ENCODE measurements at regions not wholly inside any gene's neighbourhood (a gene's known extent, or its start where the extent isn't known, plus 50 kb on each side); places are given as distances from the start of the nearest gene placed in this dataset.

DNA sequence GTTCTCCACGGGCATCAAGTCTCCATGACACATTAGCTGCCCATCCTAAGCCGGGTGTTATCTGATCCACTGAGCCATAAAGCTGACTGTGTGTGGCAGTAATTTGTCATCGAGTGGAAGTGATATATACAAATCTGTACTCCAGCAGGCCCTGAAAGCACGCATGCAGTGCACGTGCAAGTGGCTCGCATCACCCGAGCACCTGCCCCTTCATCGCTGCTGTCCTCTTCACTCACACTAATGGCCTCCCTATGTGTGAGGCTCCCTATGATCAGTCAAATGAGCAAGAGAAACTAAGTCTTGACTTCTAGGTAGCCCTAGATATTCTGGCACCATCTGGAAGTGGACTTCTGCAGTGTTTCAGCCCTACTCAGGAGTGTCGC lies 248.6 kb downstream of the MATN1 start:
- in situ Hi-C loops (cut with MboI; ENCODE audit: low sequenced_read_pairs in 4 of 4): no loop called here

GRCh38 chr1:30473922-30474817 lies 249.2 kb downstream of the MATN1 start:
- DNase-seq (no peak), ATAC-seq (no peak)
- no peak overlapping the region for H3K4me3 ChIP-seq
- H3K4me1 ChIP-seq: no peaks in the 10 kb centered on the region
- H3K36me3 ChIP-seq: no peaks in the 10 kb centered on the region
- TF ChIP-seq POLR2A (IDR thresholded peaks at IDR 0.05): no peak
- TF ChIP-seq, protein P1, sequence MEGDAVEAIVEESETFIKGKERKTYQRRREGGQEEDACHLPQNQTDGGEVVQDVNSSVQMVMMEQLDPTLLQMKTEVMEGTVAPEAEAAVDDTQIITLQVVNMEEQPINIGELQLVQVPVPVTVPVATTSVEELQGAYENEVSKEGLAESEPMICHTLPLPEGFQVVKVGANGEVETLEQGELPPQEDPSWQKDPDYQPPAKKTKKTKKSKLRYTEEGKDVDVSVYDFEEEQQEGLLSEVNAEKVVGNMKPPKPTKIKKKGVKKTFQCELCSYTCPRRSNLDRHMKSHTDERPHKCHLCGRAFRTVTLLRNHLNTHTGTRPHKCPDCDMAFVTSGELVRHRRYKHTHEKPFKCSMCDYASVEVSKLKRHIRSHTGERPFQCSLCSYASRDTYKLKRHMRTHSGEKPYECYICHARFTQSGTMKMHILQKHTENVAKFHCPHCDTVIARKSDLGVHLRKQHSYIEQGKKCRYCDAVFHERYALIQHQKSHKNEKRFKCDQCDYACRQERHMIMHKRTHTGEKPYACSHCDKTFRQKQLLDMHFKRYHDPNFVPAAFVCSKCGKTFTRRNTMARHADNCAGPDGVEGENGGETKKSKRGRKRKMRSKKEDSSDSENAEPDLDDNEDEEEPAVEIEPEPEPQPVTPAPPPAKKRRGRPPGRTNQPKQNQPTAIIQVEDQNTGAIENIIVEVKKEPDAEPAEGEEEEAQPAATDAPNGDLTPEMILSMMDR (IDR thresholded peaks at IDR 0.05 in 4 of 5, conservative IDR thresholded peaks at IDR 0.05 in 1 of 5): no peak
- no peaks in the 10 kb centered on the region for H3K9me3 ChIP-seq
- in situ Hi-C loops (cut with MboI; ENCODE audit: low sequenced_read_pairs in 4 of 4): no loop called here
- no peak overlapping the region for H3K27ac ChIP-seq
- H3K27me3 ChIP-seq: no peaks in the 10 kb centered on the region
- intact Hi-C loops (cut with DNase I; ENCODE audit: low total_unique reads): no loop called here

More for the DNA sequence above, 248.6 kb downstream of the MATN1 start:
- Histone ChIP-seq H3K9me3 (no peaks in the 10 kb centered on the region), H3K36me3 (no peaks in the 10 kb centered on the region), H3K27me3 (no peaks in the 10 kb centered on the region), H3K27ac (no peak overlapping the region), H3K4me1 (no peaks in the 10 kb centered on the region), H3K4me3 (no peak overlapping the region)
- no peak for ATAC-seq
- TF ChIP-seq, protein P1 (IDR thresholded peaks at IDR 0.05 in 4 of 5, conservative IDR thresholded peaks at IDR 0.05 in 1 of 5): no peak
- TF ChIP-seq POLR2A (IDR thresholded peaks at IDR 0.05): no peak
- intact Hi-C loops (cut with DNase I; ENCODE audit: low total_unique reads): no loop called here
- DNase-seq: no peak

DNA sequence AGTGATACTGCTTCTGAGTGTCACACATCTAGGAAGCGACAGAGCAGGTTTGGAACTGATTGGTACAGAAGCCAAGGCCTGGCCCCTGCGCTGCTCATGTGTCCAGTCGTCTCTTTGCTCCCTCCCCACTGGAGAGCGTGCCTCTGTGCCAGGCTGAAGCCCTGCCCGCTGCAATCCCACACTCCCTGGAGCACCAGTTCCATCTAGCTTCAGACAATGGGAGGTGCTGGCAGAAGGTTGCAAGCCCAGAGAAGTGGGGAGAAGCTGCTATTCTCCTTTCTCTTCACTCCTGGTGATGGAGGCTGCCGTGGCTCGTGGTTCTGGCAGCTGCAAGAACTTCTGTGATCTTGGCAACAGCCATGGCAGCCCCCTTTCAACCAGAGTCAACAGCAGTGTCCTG lies 250.9 kb downstream of the MATN1 start:
- Histone ChIP-seq H3K36me3 (no peaks in the 10 kb centered on the region), H3K4me3 (no peak overlapping the region), H3K27me3 (no peaks in the 10 kb centered on the region), H3K4me1 (no peaks in the 10 kb centered on the region), H3K27ac (no peak overlapping the region), H3K9me3 (no peaks in the 10 kb centered on the region)
- DNase-seq (peak in 1 of 2 donors; percentile 27), ATAC-seq (peak; percentile 26 to 39)
- intact Hi-C loops (cut with DNase I; ENCODE audit: low total_unique reads) (no loop called here), in situ Hi-C loops (cut with MboI; ENCODE audit: low sequenced_read_pairs in 4 of 4) (no loop called here)
- TF ChIP-seq POLR2A (IDR thresholded peaks at IDR 0.05): no peak
- TF ChIP-seq, protein P1 (IDR thresholded peaks at IDR 0.05 in 4 of 5, conservative IDR thresholded peaks at IDR 0.05 in 1 of 5): no peak

DNA sequence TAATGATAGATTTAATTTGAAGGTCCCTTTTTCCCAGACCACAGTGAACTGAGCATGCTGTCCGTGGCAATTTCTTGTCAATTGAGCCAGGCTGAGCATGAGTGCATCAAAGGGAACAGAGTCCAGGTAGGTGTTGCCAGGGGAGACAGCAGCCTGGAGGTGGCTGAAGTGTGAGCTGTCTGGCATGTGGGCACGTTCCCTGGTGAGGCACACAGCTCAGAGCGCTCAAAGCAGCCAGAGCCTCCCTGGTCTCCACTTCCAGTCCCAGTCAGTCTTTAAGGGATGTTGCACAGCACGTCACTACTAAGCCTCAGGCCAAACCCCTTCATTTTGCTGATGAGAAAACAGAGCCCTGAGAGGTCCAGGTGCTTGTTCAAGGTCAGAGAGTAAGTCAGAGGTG lies 251.4 kb downstream of the MATN1 start:
- no peaks in the 10 kb centered on the region for H3K9me3 ChIP-seq
- H3K27ac ChIP-seq: no peak overlapping the region
- H3K27me3 ChIP-seq: no peaks in the 10 kb centered on the region
- ATAC-seq (peak in 1 of 2 donors; percentile 18), DNase-seq (no peak)
- TF ChIP-seq, protein P1 (IDR thresholded peaks at IDR 0.05 in 4 of 5, conservative IDR thresholded peaks at IDR 0.05 in 1 of 5): no peak
- TF ChIP-seq POLR2A (IDR thresholded peaks at IDR 0.05): no peak
- H3K4me3 ChIP-seq: no peak overlapping the region
- no peaks in the 10 kb centered on the region for H3K36me3 ChIP-seq
- no peaks in the 10 kb centered on the region for H3K4me1 ChIP-seq
- in situ Hi-C loops (cut with MboI; ENCODE audit: low sequenced_read_pairs in 4 of 4): no loop called here
- intact Hi-C loops (cut with DNase I; ENCODE audit: low total_unique reads): no loop called here

All from gastrocnemius medialis (tissue), 4 donors.